Loucy (cell line): ENCODE measurements at regions not wholly inside any gene's neighbourhood (a gene's known extent, or its start where the extent isn't known, plus 50 kb on each side); places are given as distances from the start of the nearest gene placed in this dataset.

Experiments
- H2AFZ ChIP-seq: fragments of 200-600 bp; sonication (generic); 2 replicates; pipeline ENCODE4 v1.6.0; 2016; ENCODE audit warnings: antibody characterized with exemption, mild to moderate bottlenecking, low read length, moderate library complexity
- H3F3A ChIP-seq: fragments of 200-600 bp; 2 replicates; pipeline ENCODE4 v1.6.0; 2016; ENCODE audit warnings: antibody characterized with exemption, low read depth, mild to moderate bottlenecking
- H3K27me3 ChIP-seq: fragments of 200-600 bp; sonication (generic); 2 replicates; pipeline ENCODE4 v1.6.1; 2014; ENCODE audit warnings: low read length, mild to moderate bottlenecking; ENCODE audit not compliant: insufficient read depth, poor library complexity, severe bottlenecking
- H3K36me3 ChIP-seq: fragments of 200-600 bp; sonication (generic); 2 replicates; pipeline ENCODE4 v1.6.1; 2016; ENCODE audit warnings: low read length; ENCODE audit not compliant: insufficient read depth
- H3K4me1 ChIP-seq: fragments of 200-600 bp; sonication (generic); 2 replicates; pipeline ENCODE4 v1.5.1; 2014; ENCODE audit warnings: low read length, mild to moderate bottlenecking; ENCODE audit not compliant: insufficient read depth, poor library complexity, severe bottlenecking
- H3K4me2 ChIP-seq: fragments of 200-600 bp; sonication (generic); 2 replicates; pipeline ENCODE4 v1.6.0; 2014; ENCODE audit warnings: antibody characterized with exemption, low read length, low read depth, mild to moderate bottlenecking; ENCODE audit not compliant: poor library complexity, severe bottlenecking
- H3K4me3 ChIP-seq: fragments of 200-600 bp; sonication (generic); 2 replicates; pipeline ENCODE4 v1.5.1; 2014; ENCODE audit warnings: low read length, mild to moderate bottlenecking, mixed read lengths; ENCODE audit not compliant: poor library complexity, severe bottlenecking
- H3K79me2 ChIP-seq: fragments of 200-600 bp; sonication (generic); 2 replicates; pipeline ENCODE4 v1.6.1; 2014; ENCODE audit warnings: low read length; ENCODE audit not compliant: insufficient read depth
- H3K9ac ChIP-seq: fragments of 200-600 bp; sonication (generic); 2 replicates; pipeline ENCODE4 v1.6.0; 2014; ENCODE audit warnings: mild to moderate bottlenecking, low read depth, low read length, moderate library complexity; ENCODE audit not compliant: poor library complexity, severe bottlenecking
- H3K9me2 ChIP-seq: fragments of 200-600 bp; sonication (generic); replicated peaks from 2 replicates; pipeline ENCODE4 v1.6.1; 2016; ENCODE audit warnings: low read depth, low read length, mixed read lengths
- H3K9me3 ChIP-seq: fragments of 200-600 bp; sonication (generic); 2 replicates; pipeline ENCODE4 v1.6.1; 2014; ENCODE audit warnings: mild to moderate bottlenecking, antibody characterized with exemption, low read length, low read depth; ENCODE audit not compliant: insufficient read depth
- H4K20me1 ChIP-seq: fragments of 200-600 bp; sonication (generic); 2 replicates; pipeline ENCODE4 v1.6.0; 2014; ENCODE audit warnings: antibody characterized with exemption, low read length, mild to moderate bottlenecking; ENCODE audit not compliant: insufficient read depth, poor library complexity, severe bottlenecking
- CTCF ChIP-seq: fragments of 200-600 bp; sonication (generic); conservative IDR thresholded peaks from 2 replicates; pipeline ENCODE4 v1.5.1; 2014; ENCODE audit warnings: mild to moderate bottlenecking, antibody characterized with exemption, low read length
- EZH2phosphoT487 ChIP-seq: fragments of 200-600 bp; IDR thresholded peaks from 2 replicates; pipeline ENCODE4 v1.6.1; 2018; ENCODE audit warnings: antibody characterized with exemption, mild to moderate bottlenecking, moderate library complexity, borderline replicate concordance

GRCh38 chr2:123456416-123456815, 568.7 kb upstream of the CNTNAP5 start:
- no peaks in the 10 kb centered on the region for H3K36me3 ChIP-seq
- TF ChIP-seq CTCF (no peak), EZH2phosphoT487 (no peak)
- H3K9ac ChIP-seq, result no peak overlapping the region
- H4K20me1 ChIP-seq, result no peaks in the 10 kb centered on the region
- H3K27me3 ChIP-seq, result no peaks in the 10 kb centered on the region
- no peaks in the 10 kb centered on the region for H3K9me2 ChIP-seq
- H3K9me3 ChIP-seq, result no peaks in the 10 kb centered on the region
- no peak overlapping the region for H3K4me2 ChIP-seq
- no peaks in the 10 kb centered on the region for H3F3A ChIP-seq
- H3K4me1 ChIP-seq, result no peaks in the 10 kb centered on the region
- no peak overlapping the region for H2AFZ ChIP-seq
- no peaks in the 10 kb centered on the region for H3K79me2 ChIP-seq
- H3K4me3 ChIP-seq, result no peak overlapping the region

- no peaks in the 10 kb centered on the region for H3F3A ChIP-seq
- no peak overlapping the region for H3K4me3 ChIP-seq
- no peaks in the 10 kb centered on the region for H3K9me2 ChIP-seq
- TF ChIP-seq EZH2phosphoT487 (no peak), CTCF (no peak)
- H2AFZ ChIP-seq, result no peak overlapping the region
- H4K20me1 ChIP-seq, result no peaks in the 10 kb centered on the region
- H3K79me2 ChIP-seq, result no peaks in the 10 kb centered on the region
- no peaks in the 10 kb centered on the region for H3K9me3 ChIP-seq
- H3K9ac ChIP-seq, result no peak overlapping the region
- no peak overlapping the region for H3K4me2 ChIP-seq
- no peaks in the 10 kb centered on the region for H3K4me1 ChIP-seq
- H3K36me3 ChIP-seq, result no peaks in the 10 kb centered on the region
- H3K27me3 ChIP-seq, result no peaks in the 10 kb centered on the region
Observed at GRCh38 chr2:123463886-123464285, 561.2 kb upstream of the CNTNAP5 start.

- peaks cover 8% of the 10 kb centered on the region; the same call in 1 of the 2 replicates for H3K9me3 ChIP-seq
- H4K20me1 ChIP-seq, result no peaks in the 10 kb centered on the region
- no peak for TF ChIP-seq EZH2phosphoT487
- no peak for TF ChIP-seq CTCF
- no peak overlapping the region for H3K9ac ChIP-seq
- no peaks in the 10 kb centered on the region for H3K27me3 ChIP-seq
- H3K36me3 ChIP-seq, result no peaks in the 10 kb centered on the region
- no peaks in the 10 kb centered on the region for H3K9me2 ChIP-seq
- H3K4me3 ChIP-seq, result no peak overlapping the region
- H3K4me2 ChIP-seq, result no peak overlapping the region
- H3K79me2 ChIP-seq, result no peaks in the 10 kb centered on the region
- no peak overlapping the region for H2AFZ ChIP-seq
- no peaks in the 10 kb centered on the region for H3F3A ChIP-seq
- H3K4me1 ChIP-seq, result no peaks in the 10 kb centered on the region
Observed at GRCh38 chr2:123468071-123468470, 557.0 kb upstream of the CNTNAP5 start.
